Pancreas (tissue), 10 donors: ENCODE measurements at regions not wholly inside any gene's neighbourhood (a gene's known extent, or its start where the extent isn't known, plus 50 kb on each side); places are given as distances from the start of the nearest gene placed in this dataset.

ENCODE experiments used
- ATAC-seq, 4 donors: fragments of 200-7000 bp; cut with Tn5 transposase; one replicate each; pipeline versions ENCODE4 v1.8.0 to v1.9.1; 2020; ENCODE audit warnings: mild to moderate bottlenecking in 4 of 4, moderate library complexity in 4 of 4
- DNase-seq, 6 donors: peaks; one replicate each; pipeline ENCODE4 v3.0.0-alpha.2; 2020
- FAIRE-seq: peaks from 2 replicates; lab custom pipeline; 2012; peaks lifted over from hg19 to GRCh38; lab: Jason Lieb, UNC
- H3K27ac ChIP-seq, 4 donors: fragments of 200-600 bp; sonication (generic); 1 replicate in 3 of 4; 2 replicates in 1 of 4; pipeline versions ENCODE4 v1.5.0 to v1.8.0; 2020
- H3K27me3 ChIP-seq, 4 donors: fragments of 200-600 bp; one replicate each; pipeline ENCODE4 v1.8.0; 2021
- H3K36me3 ChIP-seq, 3 donors: fragments of 200-600 bp; sonication (generic) in 1 of 3; one replicate each; pipeline versions ENCODE4 v1.5.0 to v1.8.0; 2020 to 2021
- H3K4me1 ChIP-seq, 3 donors: fragments of 200-600 bp; one replicate each; pipeline ENCODE4 v1.8.0; 2021
- H3K4me3 ChIP-seq, 4 donors: fragments of 200-600 bp; sonication (generic) in 2 of 4; one replicate each; pipeline versions ENCODE4 v1.5.0 to v1.8.0; 2020 to 2021
- H3K9me3 ChIP-seq, 4 donors: fragments of 200-600 bp; one replicate each; pipeline ENCODE4 v1.8.0; 2021
- WGBS, 2 donors: extraction: QIAGEN DNeasy Blood & Tissue Kit; methylation state at CpG; one replicate each; pipeline ENCODE4 v1.1.7; 2013; 5-methylcytosine and 5-hydroxymethylcytosine counted together
- intact Hi-C, 3 donors: fragments of 100-400 bp; cut with DNase I; formaldehyde crosslinking; loops; one replicate each; pipeline versions ENCODE4 v1.11.1 to v1.14.2; 2022
- TF ChIP-seq, protein P1 (sequence below), 4 donors: fragments of 200-600 bp; sonication (generic) in 3 of 4; IDR thresholded peaks; one replicate each; pipeline versions ENCODE4 v1.5.0 to v1.8.0; 2021; ENCODE audit warnings: antibody characterized with exemption in 4 of 4
- donor health status: healthy with polysubstance abuse.
- donor health status: DM: no; HTN: no; CAD: no; lungs with moderate emphysema.
- donor health status: DM: no; HTN: no; CAD: no.
- donor health status: control.
- donor health status: control.
- donor health status: Bipolar disorder and iron deficiency.
- donor health status: DM: yes; HTN: yes; CAD: no.
- donor health status: DM: no; HTN: no; CAD: no.
- donor health status: DM: no; HTN: no; CAD: no.
- donor health status: DM: yes; HTN: yes; CAD: no.

DNA sequence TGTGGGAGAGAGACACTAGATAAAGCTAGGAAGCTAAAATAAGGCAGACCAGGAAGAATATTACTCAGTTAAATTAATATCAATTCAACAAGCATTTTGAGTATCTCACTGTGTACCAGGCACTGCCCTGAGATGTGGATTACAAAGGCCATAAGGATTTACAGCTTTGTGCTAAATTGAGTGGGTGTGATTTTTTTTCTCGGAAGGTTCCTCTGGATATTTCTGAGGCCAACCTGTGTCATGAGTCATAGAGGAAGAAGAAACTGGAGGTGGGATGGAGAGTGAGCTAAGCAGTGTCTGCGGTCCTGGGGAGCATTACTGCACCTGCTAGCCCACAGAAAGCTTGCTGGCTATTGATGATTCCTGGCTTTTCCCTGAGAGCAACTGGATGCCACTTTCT is 135.2 kb downstream of the RFPL4B start:
- no peaks in the 10 kb centered on the region for H3K36me3 ChIP-seq
- DNase-seq, result no peak
- 87 to 92% methylated on average over 2 of the region's 2 CpGs for WGBS, 2 donors
- no peak for ATAC-seq
- intact Hi-C loops, result no loop called here
- H3K4me1 ChIP-seq, result no peaks in the 10 kb centered on the region
- no peaks in the 10 kb centered on the region for H3K27me3 ChIP-seq
- TF ChIP-seq, protein P1, sequence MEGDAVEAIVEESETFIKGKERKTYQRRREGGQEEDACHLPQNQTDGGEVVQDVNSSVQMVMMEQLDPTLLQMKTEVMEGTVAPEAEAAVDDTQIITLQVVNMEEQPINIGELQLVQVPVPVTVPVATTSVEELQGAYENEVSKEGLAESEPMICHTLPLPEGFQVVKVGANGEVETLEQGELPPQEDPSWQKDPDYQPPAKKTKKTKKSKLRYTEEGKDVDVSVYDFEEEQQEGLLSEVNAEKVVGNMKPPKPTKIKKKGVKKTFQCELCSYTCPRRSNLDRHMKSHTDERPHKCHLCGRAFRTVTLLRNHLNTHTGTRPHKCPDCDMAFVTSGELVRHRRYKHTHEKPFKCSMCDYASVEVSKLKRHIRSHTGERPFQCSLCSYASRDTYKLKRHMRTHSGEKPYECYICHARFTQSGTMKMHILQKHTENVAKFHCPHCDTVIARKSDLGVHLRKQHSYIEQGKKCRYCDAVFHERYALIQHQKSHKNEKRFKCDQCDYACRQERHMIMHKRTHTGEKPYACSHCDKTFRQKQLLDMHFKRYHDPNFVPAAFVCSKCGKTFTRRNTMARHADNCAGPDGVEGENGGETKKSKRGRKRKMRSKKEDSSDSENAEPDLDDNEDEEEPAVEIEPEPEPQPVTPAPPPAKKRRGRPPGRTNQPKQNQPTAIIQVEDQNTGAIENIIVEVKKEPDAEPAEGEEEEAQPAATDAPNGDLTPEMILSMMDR (IDR thresholded peaks at IDR 0.05), result no peak
- no peaks in the 10 kb centered on the region for H3K9me3 ChIP-seq
- H3K4me3 ChIP-seq, result no peak overlapping the region
- no peak for FAIRE-seq
- H3K27ac ChIP-seq, result no peak overlapping the region

DNA sequence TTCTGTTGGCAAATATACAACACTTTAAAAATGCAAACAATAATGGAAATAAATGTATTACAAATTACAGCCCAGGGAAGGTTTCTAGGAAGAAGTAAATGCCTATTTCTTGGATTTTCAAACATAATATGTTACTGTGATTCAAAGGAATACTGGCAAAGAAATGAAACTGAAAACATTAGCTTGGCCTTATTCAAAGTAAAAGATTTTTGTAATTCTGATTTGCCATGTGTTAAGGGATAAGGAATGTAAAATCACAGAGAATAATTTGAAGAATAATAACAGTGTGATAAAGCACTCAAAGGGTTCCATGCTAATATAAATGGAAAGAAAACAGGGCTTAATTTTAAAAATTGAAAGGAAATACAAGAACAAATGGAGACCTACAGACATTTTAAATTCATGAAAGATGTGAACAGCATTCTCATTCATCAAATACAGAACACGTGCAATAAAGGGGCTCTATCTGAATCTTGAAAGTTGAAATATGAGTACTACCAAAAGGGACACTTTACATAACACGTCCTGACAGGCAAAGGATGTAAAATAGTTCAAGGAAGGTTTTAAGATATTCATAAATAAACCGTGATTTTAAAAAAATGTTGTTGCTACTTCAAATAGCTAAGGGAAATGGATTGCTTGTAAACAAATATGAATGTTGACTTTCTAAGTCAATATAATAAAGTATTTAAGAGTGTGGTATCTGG is 138.1 kb downstream of the RFPL4B start:
- DNase-seq (no peak), FAIRE-seq (no peak), ATAC-seq (no peak)
- Histone ChIP-seq H3K27me3 (no peaks in the 10 kb centered on the region), H3K9me3 (no peaks in the 10 kb centered on the region), H3K4me1 (no peaks in the 10 kb centered on the region), H3K4me3 (no peak overlapping the region), H3K27ac (no peak overlapping the region), H3K36me3 (no peaks in the 10 kb centered on the region)
- whole genome bisulfite sequencing, 2 donors, result 39 to 46% methylated on average over 3 of the region's 3 CpGs
- intact Hi-C loops, result no loop called here
- TF ChIP-seq, protein P1 (IDR thresholded peaks at IDR 0.05), result no peak

DNA sequence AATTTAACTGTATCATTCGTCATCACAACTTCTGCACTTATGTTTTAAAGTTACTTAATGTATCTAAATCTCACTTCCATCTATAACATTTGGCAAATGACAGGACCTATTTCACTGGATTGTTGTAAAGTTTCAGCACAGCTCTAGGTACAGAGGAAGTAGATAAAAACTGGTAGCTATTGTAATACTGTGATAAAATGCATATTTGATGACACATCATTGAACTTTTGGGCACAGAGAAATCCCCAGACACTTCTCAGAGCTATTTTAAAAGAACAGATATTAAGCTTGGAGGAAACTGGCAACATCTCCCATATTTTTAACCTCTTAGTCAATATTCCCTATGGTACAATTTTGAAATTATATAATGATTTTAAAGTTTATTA is 138.7 kb downstream of the RFPL4B start:
- no peaks in the 10 kb centered on the region for H3K4me1 ChIP-seq
- no peaks in the 10 kb centered on the region for H3K36me3 ChIP-seq
- intact Hi-C loops, result no loop called here
- H3K27me3 ChIP-seq, result no peaks in the 10 kb centered on the region
- DNase-seq (no peak), ATAC-seq (no peak), FAIRE-seq (no peak)
- no peak overlapping the region for H3K27ac ChIP-seq
- H3K4me3 ChIP-seq, result no peak overlapping the region
- TF ChIP-seq, protein P1 (IDR thresholded peaks at IDR 0.05), result no peak
- H3K9me3 ChIP-seq, result no peaks in the 10 kb centered on the region
- 73 to 83% methylated on average over 1 of the region's 1 CpG for WGBS, 2 donors

DNA sequence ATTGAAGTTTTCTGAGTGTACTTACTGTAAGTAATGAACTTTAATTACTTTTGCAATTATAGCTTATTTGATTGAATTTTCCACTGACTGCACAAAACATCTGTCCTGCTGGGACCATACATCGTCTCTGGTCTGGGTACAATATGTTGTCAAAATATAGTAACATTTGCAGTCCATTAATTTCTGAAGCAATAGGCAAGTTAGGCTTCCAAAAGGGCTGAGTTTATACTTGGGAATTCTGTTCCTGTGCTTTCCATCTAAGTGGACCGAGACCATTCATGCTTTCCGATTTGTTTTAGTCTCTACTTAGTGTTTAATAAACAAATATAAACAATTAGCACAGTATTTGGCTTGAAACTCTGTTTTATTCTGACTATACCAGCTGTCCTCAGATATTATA is 139.3 kb downstream of the RFPL4B start:
- no peaks in the 10 kb centered on the region for H3K9me3 ChIP-seq
- intact Hi-C loops, result no loop called here
- WGBS, 2 donors, result 86 to 87% methylated on average over 3 of the region's 3 CpGs
- no peaks in the 10 kb centered on the region for H3K27me3 ChIP-seq
- H3K4me3 ChIP-seq, result no peak overlapping the region
- H3K36me3 ChIP-seq, result no peaks in the 10 kb centered on the region
- no peak overlapping the region for H3K27ac ChIP-seq
- no peak for DNase-seq
- TF ChIP-seq, protein P1 (IDR thresholded peaks at IDR 0.05), result no peak
- FAIRE-seq, result no peak
- no peaks in the 10 kb centered on the region for H3K4me1 ChIP-seq
- no peak for ATAC-seq

DNA sequence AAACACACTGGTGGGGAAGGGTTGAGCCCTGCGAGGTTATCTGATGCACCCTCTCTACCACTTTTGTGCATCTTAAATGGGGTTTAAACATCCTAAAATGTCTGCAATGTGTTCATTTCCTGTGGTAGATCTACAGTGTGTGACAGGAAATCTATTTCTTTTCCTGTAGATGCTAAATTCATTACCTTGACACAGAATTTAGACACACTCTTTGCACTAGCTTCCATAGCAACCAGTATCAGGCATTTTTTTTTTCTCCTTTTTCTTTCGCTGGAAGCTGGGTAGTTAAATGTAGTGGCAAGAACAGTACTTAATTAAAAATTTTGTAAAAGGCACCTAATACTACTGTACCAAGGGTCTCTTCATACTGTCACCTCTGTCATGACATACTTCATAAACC is 141.1 kb downstream of the RFPL4B start:
- H3K4me3 ChIP-seq, result no peak overlapping the region
- no peaks in the 10 kb centered on the region for H3K36me3 ChIP-seq
- H3K27ac ChIP-seq, result no peak overlapping the region
- DNase-seq (no peak), FAIRE-seq (no peak), ATAC-seq (no peak)
- TF ChIP-seq, protein P1 (IDR thresholded peaks at IDR 0.05), result no peak
- H3K4me1 ChIP-seq, result no peaks in the 10 kb centered on the region
- 71 to 73% methylated on average over 2 of the region's 2 CpGs for WGBS, 2 donors
- no peaks in the 10 kb centered on the region for H3K27me3 ChIP-seq
- intact Hi-C loops, result no loop called here
- H3K9me3 ChIP-seq, result no peaks in the 10 kb centered on the region
